ENCODE measurements at regions not wholly inside any gene's neighbourhood (a gene's known extent, or its start where the extent isn't known, plus 50 kb on each side); places are given as distances from the start of the nearest gene placed in this dataset.

GRCh38 chr4:23322732-23323131 lies 567.1 kb downstream of the PPARGC1A start:
- TF ChIP-seq POLR2A (IDR thresholded peaks at IDR 0.05; ENCODE audit: low read length), result no peak
- no peak for TF ChIP-seq GATA1 (IDR thresholded peaks at IDR 0.05; ENCODE audit: low read depth, low read length)

Data from erythroblast (primary cell).